HEK293T (cell line): ENCODE measurements at regions not wholly inside any gene's neighbourhood (a gene's known extent, or its start where the extent isn't known, plus 50 kb on each side); places are given as distances from the start of the nearest gene placed in this dataset.

Source experiments
- BHLHE40 ChIP-seq: fragments of 450-650 bp; IDR thresholded peaks from 2 replicates; pipeline ENCODE4 v1.6.1; 2016; ENCODE audit warnings: mild to moderate bottlenecking, moderate library complexity, borderline replicate concordance
- FOXA1 ChIP-seq: fragments of 450-650 bp; IDR thresholded peaks from 2 replicates; pipeline ENCODE4 v1.6.1; 2016; ENCODE audit warnings: mild to moderate bottlenecking
- SUZ12 ChIP-seq: fragments of 450-650 bp; IDR thresholded peaks from 2 replicates; pipeline ENCODE4 v1.6.1; 2016; ENCODE audit warnings: mild to moderate bottlenecking

GRCh38 chr4:13866881-13867280 lies 239.4 kb upstream of the BOD1L1 start:
- TF ChIP-seq FOXA1 (no peak), BHLHE40 (no peak), SUZ12 (no peak)
